ENCODE measurements at regions not wholly inside any gene's neighbourhood (a gene's known extent, or its start where the extent isn't known, plus 50 kb on each side); places are given as distances from the start of the nearest gene placed in this dataset.

DNA sequence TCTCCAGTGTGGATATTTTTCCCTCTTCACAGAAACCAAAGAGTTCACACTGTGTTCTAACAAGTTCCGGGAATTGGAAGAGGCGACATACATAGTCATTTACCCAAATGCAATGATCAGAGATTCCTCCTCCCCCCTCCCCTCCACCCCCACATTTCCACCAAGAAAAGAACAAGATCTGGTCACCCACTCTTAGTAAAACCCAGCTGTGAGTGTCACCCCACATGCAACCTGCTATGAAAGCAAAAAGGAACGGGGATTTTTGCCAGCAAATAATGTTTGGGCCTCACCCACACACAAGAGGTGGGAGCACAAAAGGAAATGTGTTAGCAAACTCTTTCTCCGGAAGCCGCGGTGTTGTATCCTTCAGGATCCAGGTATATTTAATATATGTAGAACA, 745.0 kb upstream of the AUTS2 start:
- 69 to 81% (median 78%) methylated on average over 6 of the region's 6 CpGs for WGBS, 4 donors
- H3K27ac ChIP-seq: no peak overlapping the region
- peaks cover 0 to 9% (median 3%) of the 10 kb centered on the region in 12 donors for H3K9me3 ChIP-seq
- intact Hi-C loops (cut with DNase I): no loop called here
- H3K4me3 ChIP-seq: no peak overlapping the region
- TF ChIP-seq CTCF (IDR thresholded peaks at IDR 0.05): no peak
- no peak for TF ChIP-seq POLR2A (IDR thresholded peaks at IDR 0.05)
- no peaks in the 10 kb centered on the region for H3K4me1 ChIP-seq
- H3K36me3 ChIP-seq: no peaks in the 10 kb centered on the region
- H3K27me3 ChIP-seq: no peaks in the 10 kb centered on the region
- no peak for DNase-seq
- no peak for ATAC-seq

DNA sequence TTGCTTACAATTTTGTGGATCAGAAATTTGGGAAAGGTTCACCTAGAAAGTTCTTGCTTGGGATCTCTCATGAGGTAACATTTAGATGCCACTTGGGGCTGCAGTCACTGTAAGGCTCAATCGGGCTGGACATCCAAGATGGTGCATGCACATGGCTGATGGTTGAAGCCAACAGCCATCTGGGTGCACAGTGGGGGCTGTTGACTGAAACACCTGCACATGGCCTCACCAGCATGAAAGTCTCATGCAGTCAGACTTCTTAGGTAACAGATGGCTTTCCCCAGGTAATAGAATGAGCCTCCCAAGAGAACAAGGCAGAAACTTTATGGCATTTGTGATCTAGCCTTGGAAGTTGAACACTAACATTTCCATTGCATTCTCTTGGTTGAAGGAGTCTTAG, 740.7 kb upstream of the AUTS2 start:
- H3K27me3 ChIP-seq: no peaks in the 10 kb centered on the region
- H3K4me3 ChIP-seq: no peak overlapping the region
- ATAC-seq: no peak

DNA sequence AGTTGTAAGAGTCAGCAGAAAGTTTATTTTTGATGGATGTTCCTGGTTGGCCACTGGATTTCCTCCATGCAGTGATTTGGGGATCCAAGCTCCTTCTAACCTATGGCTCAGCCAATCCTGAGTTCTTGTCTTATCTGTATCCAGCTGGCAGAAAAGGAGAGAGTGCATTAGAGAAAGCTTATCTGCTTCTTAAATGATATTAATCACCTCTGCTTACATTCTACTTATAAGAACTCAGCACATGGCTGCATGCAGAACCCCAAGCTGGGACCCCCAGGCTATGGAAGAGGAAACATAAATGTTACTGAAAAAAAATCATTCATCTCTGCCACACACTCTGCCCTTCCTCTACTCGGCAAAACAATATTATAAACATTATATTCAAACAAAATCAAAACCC, 739.8 kb upstream of the AUTS2 start:
- DNase-seq: no peak

More for the DNA sequence above, 740.7 kb upstream of the AUTS2 start:
- Histone ChIP-seq H3K4me1 (no peaks in the 10 kb centered on the region), H3K9me3 (no peaks in the 10 kb centered on the region), H3K36me3 (no peaks in the 10 kb centered on the region), H3K27ac (no peak overlapping the region)
- intact Hi-C loops (cut with DNase I): no loop called here
- DNase-seq: no peak
- WGBS, 4 donors: 88 to 100% (median 95%) methylated on average over 1 of the region's 1 CpG
- TF ChIP-seq CTCF (IDR thresholded peaks at IDR 0.05) (no peak), POLR2A (IDR thresholded peaks at IDR 0.05) (no peak)

DNA sequence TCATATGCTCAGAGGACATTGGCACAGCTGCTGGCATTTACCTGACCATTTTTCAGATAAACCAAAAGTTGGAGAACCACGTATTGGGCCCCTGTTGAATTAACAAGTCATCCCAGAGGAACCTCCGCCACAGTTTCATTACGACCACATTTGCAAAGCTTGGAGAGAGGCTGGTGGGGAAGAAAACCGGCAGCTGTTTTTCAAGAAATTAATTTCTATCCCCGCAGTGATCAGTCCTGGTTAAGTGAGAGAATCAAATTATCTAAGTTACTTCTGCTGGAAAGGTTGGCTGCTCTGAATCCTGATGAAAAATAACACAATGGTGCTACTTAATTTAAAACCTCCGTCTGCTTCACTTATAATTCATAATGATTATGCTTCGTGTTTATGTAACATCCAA, 737.1 kb upstream of the AUTS2 start:
- intact Hi-C loops (cut with DNase I): no loop called here
- no peaks in the 10 kb centered on the region for H3K27me3 ChIP-seq
- 83 to 94% (median 92%) methylated on average over 7 of the region's 7 CpGs for WGBS, 4 donors
- no peak overlapping the region for H3K4me3 ChIP-seq
- H3K4me1 ChIP-seq: no peaks in the 10 kb centered on the region
- ATAC-seq: no peak
- TF ChIP-seq CTCF (IDR thresholded peaks at IDR 0.05) (no peak), POLR2A (IDR thresholded peaks at IDR 0.05) (no peak)
- H3K27ac ChIP-seq: no peak overlapping the region
- H3K36me3 ChIP-seq: no peaks in the 10 kb centered on the region
- peaks cover 0 to under 1% (median 0%) of the 10 kb centered on the region in 12 donors for H3K9me3 ChIP-seq
- DNase-seq: no peak

More for the DNA sequence above, 739.8 kb upstream of the AUTS2 start:
- intact Hi-C loops (cut with DNase I): no loop called here
- Histone ChIP-seq H3K9me3 (no peaks in the 10 kb centered on the region), H3K4me1 (no peaks in the 10 kb centered on the region), H3K27ac (no peak overlapping the region), H3K4me3 (no peak overlapping the region), H3K27me3 (no peaks in the 10 kb centered on the region), H3K36me3 (no peaks in the 10 kb centered on the region)
- ATAC-seq: no peak
- whole genome bisulfite sequencing, 4 donors: 78 to 83% (median 82%) methylated on average over 1 of the region's 1 CpG
- TF ChIP-seq CTCF (IDR thresholded peaks at IDR 0.05): no peak
- no peak for TF ChIP-seq POLR2A (IDR thresholded peaks at IDR 0.05)
